Osteocyte (in vitro differentiated cells): ENCODE measurements at regions not wholly inside any gene's neighbourhood (a gene's known extent, or its start where the extent isn't known, plus 50 kb on each side); places are given as distances from the start of the nearest gene placed in this dataset.

Experiments
- DNase-seq: peaks from one replicate; pipeline ENCODE4 v3.0.0; 2021; ENCODE audit warnings: mixed read lengths; ENCODE audit not compliant: unreplicated experiment; ENCODE audit errors: extremely low spot score
- H3K27ac Mint-ChIP-seq: one replicate; pipeline ENCODE4 v1.8.0; 2021; ENCODE audit warnings: mild to moderate bottlenecking, mixed read lengths; ENCODE audit not compliant: unreplicated experiment
- H3K27me3 Mint-ChIP-seq: one replicate; pipeline ENCODE4 v1.8.0; 2021; ENCODE audit warnings: mixed read lengths; ENCODE audit not compliant: unreplicated experiment
- H3K36me3 Mint-ChIP-seq: one replicate; pipeline ENCODE4 v1.8.0; 2021; ENCODE audit warnings: mixed read lengths; ENCODE audit not compliant: unreplicated experiment
- H3K4me1 Mint-ChIP-seq: one replicate; pipeline ENCODE4 v1.8.0; 2021; ENCODE audit warnings: mixed read lengths; ENCODE audit not compliant: unreplicated experiment
- H3K4me3 Mint-ChIP-seq: one replicate; pipeline ENCODE4 v1.8.0; 2021; ENCODE audit warnings: mild to moderate bottlenecking, moderate library complexity, mixed read lengths; ENCODE audit not compliant: unreplicated experiment
- H3K9me3 Mint-ChIP-seq: one replicate; pipeline ENCODE4 v1.8.0; 2021; ENCODE audit warnings: mixed read lengths; ENCODE audit not compliant: unreplicated experiment
- CTCF ChIP-seq: fragments of 200-600 bp; sonication (generic); IDR thresholded peaks from 2 replicates; pipeline ENCODE4 v1.5.0; 2021; ENCODE audit warnings: antibody characterized with exemption, mild to moderate bottlenecking, moderate library complexity

- Mint-ChIP-seq H3K27ac (no peak overlapping the region), H3K27me3 (no peaks in the 10 kb centered on the region), H3K36me3 (no peaks in the 10 kb centered on the region), H3K4me1 (no peaks in the 10 kb centered on the region), H3K4me3 (no peak overlapping the region), H3K9me3 (no peaks in the 10 kb centered on the region)
- DNase-seq = no peak
- TF ChIP-seq CTCF = no peak
Measured at GRCh38 chr5:10138395-10139057, 111.2 kb downstream of the ATPSCKMT start.

GRCh38 chr5:10133830-10134229 lies 115.9 kb downstream of the ATPSCKMT start:
- Mint-ChIP-seq H3K27ac (no peak overlapping the region), H3K36me3 (no peaks in the 10 kb centered on the region), H3K9me3 (no peaks in the 10 kb centered on the region), H3K27me3 (no peaks in the 10 kb centered on the region), H3K4me3 (no peak overlapping the region), H3K4me1 (no peaks in the 10 kb centered on the region)
- no peak for DNase-seq
- peak; percentile 54 for TF ChIP-seq CTCF

- Mint-ChIP-seq H3K4me1 (no peaks in the 10 kb centered on the region), H3K27me3 (no peaks in the 10 kb centered on the region), H3K4me3 (no peak overlapping the region), H3K27ac (no peak overlapping the region), H3K36me3 (no peaks in the 10 kb centered on the region), H3K9me3 (no peaks in the 10 kb centered on the region)
- DNase-seq = no peak
- no peak for TF ChIP-seq CTCF
Measured at GRCh38 chr5:10130881-10131280, 118.8 kb downstream of the ATPSCKMT start.

- H3K9me3 Mint-ChIP-seq = no peaks in the 10 kb centered on the region
- H3K27ac Mint-ChIP-seq = no peak overlapping the region
- no peak for TF ChIP-seq CTCF
- no peaks in the 10 kb centered on the region for H3K27me3 Mint-ChIP-seq
- no peaks in the 10 kb centered on the region for H3K36me3 Mint-ChIP-seq
- peak; percentile 80 for DNase-seq
- no peak overlapping the region for H3K4me3 Mint-ChIP-seq
- H3K4me1 Mint-ChIP-seq = peaks cover 5% of the 10 kb centered on the region
Measured at GRCh38 chr5:10126900-10127299, 122.8 kb downstream of the ATPSCKMT start.

GRCh38 chr5:10125116-10125515 lies 124.6 kb downstream of the ATPSCKMT start:
- TF ChIP-seq CTCF = no peak
- H3K36me3 Mint-ChIP-seq = no peaks in the 10 kb centered on the region
- H3K27me3 Mint-ChIP-seq = no peaks in the 10 kb centered on the region
- H3K4me3 Mint-ChIP-seq = no peak overlapping the region
- H3K27ac Mint-ChIP-seq = no peak overlapping the region
- peaks cover 7% of the 10 kb centered on the region for H3K4me1 Mint-ChIP-seq
- H3K9me3 Mint-ChIP-seq = no peaks in the 10 kb centered on the region
- DNase-seq = peak; percentile 49
